ENCODE measurements at regions not wholly inside any gene's neighbourhood (a gene's known extent, or its start where the extent isn't known, plus 50 kb on each side); places are given as distances from the start of the nearest gene placed in this dataset.

DNA sequence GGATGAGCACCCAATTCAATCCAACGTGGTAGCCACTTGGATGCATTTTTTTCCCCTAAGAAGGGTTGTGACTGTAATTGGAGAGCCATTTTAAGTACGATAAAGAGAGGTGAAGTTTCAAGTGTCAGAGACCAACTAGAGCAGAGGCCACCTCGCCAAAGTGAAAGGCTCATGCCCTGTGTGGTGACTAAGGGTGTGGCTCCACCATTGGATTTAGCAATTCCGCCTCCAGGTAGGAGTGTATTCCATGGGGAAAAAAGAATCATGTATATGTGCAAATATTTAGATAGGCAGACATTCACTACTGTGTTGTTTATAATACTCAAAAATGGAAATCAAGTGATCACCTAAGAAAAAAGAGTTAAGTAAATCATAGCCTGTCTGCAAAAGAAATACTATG, 53.1 kb upstream of the S1PR3 start:
- DNase-seq (ENCODE audit: low read depth), result no peak
- TF ChIP-seq MAX (IDR thresholded peaks at IDR 0.05; ENCODE audit: low read depth, low read length), result no peak
- no peak for TF ChIP-seq CTCF (IDR thresholded peaks at IDR 0.05; ENCODE audit: low read depth, low read length)
- TF ChIP-seq POLR2A (IDR thresholded peaks at IDR 0.05; ENCODE audit: extremely low read depth, insufficient read length), result no peak
- no peak for TF ChIP-seq MYC (IDR thresholded peaks at IDR 0.05; ENCODE audit: low read depth, low read length)
- no peak overlapping the region for H3K4me3 ChIP-seq (ENCODE audit: low read depth, low read length)

Data from NB4 (cell line).